ENCODE measurements at regions not wholly inside any gene's neighbourhood (a gene's known extent, or its start where the extent isn't known, plus 50 kb on each side); places are given as distances from the start of the nearest gene placed in this dataset.

GRCh38 chr15:61784734-61785133 is 275.5 kb downstream of the VPS13C start:
- TF ChIP-seq CTCF (IDR thresholded peaks at IDR 0.05) (no peak), POLR2A (IDR thresholded peaks at IDR 0.05) (no peak)
